ENCODE measurements at regions not wholly inside any gene's neighbourhood (a gene's known extent, or its start where the extent isn't known, plus 50 kb on each side); places are given as distances from the start of the nearest gene placed in this dataset.

DNA sequence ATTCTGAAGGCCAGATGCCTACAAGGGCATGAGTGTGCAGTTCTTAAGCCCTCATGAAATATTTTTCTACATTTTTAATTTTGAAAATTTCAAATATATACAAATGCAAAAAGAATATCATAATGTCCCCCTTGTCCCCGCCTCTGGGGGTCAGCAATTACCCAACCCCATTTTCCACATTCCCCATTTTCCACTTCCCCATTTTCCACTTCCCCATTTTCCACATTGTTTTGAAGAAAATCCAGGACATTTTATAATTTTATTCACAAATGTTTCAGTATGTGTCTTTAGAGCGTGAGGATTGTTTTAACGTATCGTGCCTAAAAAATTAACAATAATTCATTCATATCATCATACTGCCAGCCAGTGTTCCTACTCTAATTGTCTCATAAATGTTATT lies 403.6 kb upstream of the RAB6C start:
- Histone ChIP-seq H3K4me3 (ENCODE audit: insufficient read depth, low read depth, low read length) (no peak overlapping the region), H3K27me3 (ENCODE audit: control insufficient read depth, insufficient read depth, low read length, poor library complexity, severe bottlenecking) (no peaks in the 10 kb centered on the region), H3K9me3 (ENCODE audit: control insufficient read depth, low read length) (no peaks in the 10 kb centered on the region), H3K36me3 (ENCODE audit: control insufficient read depth, insufficient read depth, low read length) (no peaks in the 10 kb centered on the region), H3K27ac (ENCODE audit: insufficient read depth, low read depth, low read length, poor library complexity, severe bottlenecking) (no peak overlapping the region), H3K4me1 (ENCODE audit: control insufficient read depth, insufficient read depth, low read length) (no peaks in the 10 kb centered on the region)
- 94 to 97% methylated on average over 1 to 4 of the region's 4 CpGs for WGBS, 2 experiments

DNA sequence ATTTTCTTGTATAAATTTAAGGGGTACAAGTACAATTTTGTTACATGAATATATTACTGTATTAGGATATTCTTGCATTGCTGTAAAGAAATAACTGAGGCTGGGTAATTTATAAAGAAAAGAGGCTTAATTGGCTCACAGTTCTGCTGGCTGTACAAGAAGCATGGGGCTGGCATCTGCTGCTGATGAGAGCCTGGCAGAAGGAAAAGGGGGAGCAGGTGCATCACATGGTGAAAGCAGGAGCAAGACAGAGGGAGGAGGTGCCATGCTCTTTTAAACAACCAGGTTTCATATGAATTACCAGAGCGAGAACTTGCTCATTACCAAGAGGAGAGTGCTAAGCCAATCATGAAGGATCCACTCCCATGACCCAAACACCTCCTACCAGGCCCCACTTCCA lies 399.5 kb upstream of the RAB6C start:
- Histone ChIP-seq H3K27ac (ENCODE audit: insufficient read depth, low read depth, low read length, poor library complexity, severe bottlenecking) (no peak overlapping the region), H3K36me3 (ENCODE audit: control insufficient read depth, insufficient read depth, low read length) (no peaks in the 10 kb centered on the region), H3K4me1 (ENCODE audit: control insufficient read depth, insufficient read depth, low read length) (no peaks in the 10 kb centered on the region), H3K9me3 (ENCODE audit: control insufficient read depth, low read length) (no peaks in the 10 kb centered on the region), H3K4me3 (ENCODE audit: insufficient read depth, low read depth, low read length) (no peak overlapping the region), H3K27me3 (ENCODE audit: control insufficient read depth, insufficient read depth, low read length, poor library complexity, severe bottlenecking) (no peaks in the 10 kb centered on the region)
- WGBS, 2 experiments: 94% methylated on average over 1 of the region's 1 CpG

DNA sequence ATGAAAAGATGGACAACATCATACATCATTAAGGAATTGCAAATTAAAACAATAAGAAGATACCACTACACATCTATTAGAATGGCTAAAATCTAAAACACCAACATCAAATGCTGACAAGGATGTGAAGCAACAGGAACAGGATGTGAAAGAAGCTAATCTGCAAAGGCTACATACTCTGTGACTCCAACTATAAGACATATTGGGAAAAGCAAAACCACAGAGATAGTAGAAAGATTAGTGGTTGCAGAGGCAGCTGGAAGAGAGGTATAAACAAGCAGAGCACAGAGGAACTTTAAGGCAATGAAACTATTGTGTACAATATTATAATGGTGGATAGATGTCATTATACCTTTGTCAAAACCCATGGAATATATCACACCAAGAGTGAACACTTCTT lies 393.7 kb upstream of the RAB6C start:
- H3K9me3 ChIP-seq (ENCODE audit: control insufficient read depth, low read length): no peaks in the 10 kb centered on the region
- H3K4me1 ChIP-seq (ENCODE audit: control insufficient read depth, insufficient read depth, low read length): no peaks in the 10 kb centered on the region
- H3K27me3 ChIP-seq (ENCODE audit: control insufficient read depth, insufficient read depth, low read length, poor library complexity, severe bottlenecking): no peaks in the 10 kb centered on the region
- no peak overlapping the region for H3K27ac ChIP-seq (ENCODE audit: insufficient read depth, low read depth, low read length, poor library complexity, severe bottlenecking)
- no peak overlapping the region for H3K4me3 ChIP-seq (ENCODE audit: insufficient read depth, low read depth, low read length)
- H3K36me3 ChIP-seq (ENCODE audit: control insufficient read depth, insufficient read depth, low read length): no peaks in the 10 kb centered on the region

DNA sequence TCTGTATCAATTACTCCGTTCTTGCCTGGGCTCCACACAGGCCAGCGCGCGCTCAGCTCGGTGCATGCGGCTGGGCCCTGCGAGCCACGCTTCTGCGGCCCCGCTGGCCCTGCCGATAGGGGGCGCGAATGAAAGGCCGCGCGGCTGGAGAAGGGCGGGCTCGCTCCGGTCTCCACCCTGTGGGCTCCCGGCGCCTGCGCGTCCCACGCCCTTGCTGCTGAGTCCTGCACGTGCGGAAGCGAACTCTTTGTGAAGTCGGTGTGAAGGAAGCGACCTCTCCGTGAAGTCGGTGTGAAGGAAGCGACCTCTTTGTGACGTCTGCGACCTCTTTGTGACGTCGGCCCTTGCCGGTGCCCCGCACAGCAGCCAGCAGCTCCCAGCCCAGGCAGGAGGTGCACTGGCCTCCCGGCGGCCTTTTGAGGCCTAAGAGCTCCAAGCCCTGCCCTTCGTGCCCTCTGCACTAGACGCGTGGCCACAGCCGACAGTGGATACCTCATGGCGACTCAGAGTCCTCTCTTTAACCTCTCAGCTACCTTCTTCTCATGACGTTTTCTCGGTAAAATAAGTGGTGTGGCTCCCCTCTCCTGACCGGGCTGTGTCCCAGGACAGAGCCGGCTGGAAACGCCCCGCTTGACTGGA lies 391.9 kb upstream of the RAB6C start:
- H3K4me3 ChIP-seq (ENCODE audit: insufficient read depth, low read depth, low read length): no peak overlapping the region
- 89 to 92% methylated on average over 51 of the region's 51 CpGs for WGBS, 2 experiments
- no peaks in the 10 kb centered on the region for H3K9me3 ChIP-seq (ENCODE audit: control insufficient read depth, low read length)
- no peaks in the 10 kb centered on the region for H3K36me3 ChIP-seq (ENCODE audit: control insufficient read depth, insufficient read depth, low read length)
- H3K4me1 ChIP-seq (ENCODE audit: control insufficient read depth, insufficient read depth, low read length): no peaks in the 10 kb centered on the region
- H3K27ac ChIP-seq (ENCODE audit: insufficient read depth, low read depth, low read length, poor library complexity, severe bottlenecking): no peak overlapping the region
- no peaks in the 10 kb centered on the region for H3K27me3 ChIP-seq (ENCODE audit: control insufficient read depth, insufficient read depth, low read length, poor library complexity, severe bottlenecking)

DNA sequence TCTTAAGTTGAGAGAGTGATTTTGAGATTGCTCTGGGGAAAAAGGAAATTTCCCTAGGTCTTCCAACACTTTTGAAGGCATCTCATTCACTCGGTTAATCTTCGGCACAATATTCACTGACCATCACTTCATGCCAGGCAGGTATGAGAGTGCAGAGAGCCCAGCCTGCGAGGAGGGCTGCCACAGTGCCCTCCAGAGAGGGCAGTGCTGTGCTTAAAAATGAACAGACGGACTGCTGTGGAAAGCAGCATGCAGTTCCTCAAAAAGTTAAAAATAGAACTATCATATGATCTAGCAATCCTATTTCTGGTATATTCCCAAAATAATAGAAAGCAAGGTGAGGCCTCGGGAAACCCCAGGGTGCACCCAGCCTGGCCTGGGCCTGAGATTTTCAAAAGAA lies 374.9 kb upstream of the RAB6C start:
- 91 to 94% methylated on average over 5 of the region's 5 CpGs for WGBS, 2 experiments
- no peaks in the 10 kb centered on the region for H3K27me3 ChIP-seq (ENCODE audit: control insufficient read depth, insufficient read depth, low read length, poor library complexity, severe bottlenecking)
- no peaks in the 10 kb centered on the region for H3K4me1 ChIP-seq (ENCODE audit: control insufficient read depth, insufficient read depth, low read length)
- H3K4me3 ChIP-seq (ENCODE audit: insufficient read depth, low read depth, low read length): no peak overlapping the region
- no peak overlapping the region for H3K27ac ChIP-seq (ENCODE audit: insufficient read depth, low read depth, low read length, poor library complexity, severe bottlenecking)
- no peaks in the 10 kb centered on the region for H3K36me3 ChIP-seq (ENCODE audit: control insufficient read depth, insufficient read depth, low read length)
- H3K9me3 ChIP-seq (ENCODE audit: control insufficient read depth, low read length): no peaks in the 10 kb centered on the region

DNA sequence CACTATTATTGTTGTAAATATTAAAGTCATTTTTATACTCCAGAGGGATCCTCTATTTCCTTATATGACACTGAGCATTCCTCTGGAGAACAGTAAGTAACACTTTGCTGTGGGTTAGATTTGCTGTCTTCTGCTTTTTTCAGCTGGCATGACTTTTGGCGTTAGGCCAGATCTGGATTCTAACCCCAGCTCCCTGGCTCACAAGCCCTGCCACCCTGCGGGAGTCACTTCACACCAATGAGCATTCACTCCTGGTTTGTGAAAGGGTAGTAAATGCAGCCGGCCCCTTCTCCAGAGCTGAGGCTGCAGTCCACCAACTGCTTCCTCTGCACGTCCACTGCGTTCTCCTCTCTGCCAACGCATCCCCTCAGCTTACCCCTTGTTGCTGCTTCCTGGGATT lies 373.8 kb upstream of the RAB6C start:
- H3K4me3 ChIP-seq (ENCODE audit: insufficient read depth, low read depth, low read length): no peak overlapping the region
- H3K9me3 ChIP-seq (ENCODE audit: control insufficient read depth, low read length): no peaks in the 10 kb centered on the region
- H3K27ac ChIP-seq (ENCODE audit: insufficient read depth, low read depth, low read length, poor library complexity, severe bottlenecking): no peak overlapping the region
- WGBS, 2 experiments: 88 to 90% methylated on average over 6 of the region's 6 CpGs
- H3K4me1 ChIP-seq (ENCODE audit: control insufficient read depth, insufficient read depth, low read length): no peaks in the 10 kb centered on the region
- no peaks in the 10 kb centered on the region for H3K27me3 ChIP-seq (ENCODE audit: control insufficient read depth, insufficient read depth, low read length, poor library complexity, severe bottlenecking)
- no peaks in the 10 kb centered on the region for H3K36me3 ChIP-seq (ENCODE audit: control insufficient read depth, insufficient read depth, low read length)

DNA sequence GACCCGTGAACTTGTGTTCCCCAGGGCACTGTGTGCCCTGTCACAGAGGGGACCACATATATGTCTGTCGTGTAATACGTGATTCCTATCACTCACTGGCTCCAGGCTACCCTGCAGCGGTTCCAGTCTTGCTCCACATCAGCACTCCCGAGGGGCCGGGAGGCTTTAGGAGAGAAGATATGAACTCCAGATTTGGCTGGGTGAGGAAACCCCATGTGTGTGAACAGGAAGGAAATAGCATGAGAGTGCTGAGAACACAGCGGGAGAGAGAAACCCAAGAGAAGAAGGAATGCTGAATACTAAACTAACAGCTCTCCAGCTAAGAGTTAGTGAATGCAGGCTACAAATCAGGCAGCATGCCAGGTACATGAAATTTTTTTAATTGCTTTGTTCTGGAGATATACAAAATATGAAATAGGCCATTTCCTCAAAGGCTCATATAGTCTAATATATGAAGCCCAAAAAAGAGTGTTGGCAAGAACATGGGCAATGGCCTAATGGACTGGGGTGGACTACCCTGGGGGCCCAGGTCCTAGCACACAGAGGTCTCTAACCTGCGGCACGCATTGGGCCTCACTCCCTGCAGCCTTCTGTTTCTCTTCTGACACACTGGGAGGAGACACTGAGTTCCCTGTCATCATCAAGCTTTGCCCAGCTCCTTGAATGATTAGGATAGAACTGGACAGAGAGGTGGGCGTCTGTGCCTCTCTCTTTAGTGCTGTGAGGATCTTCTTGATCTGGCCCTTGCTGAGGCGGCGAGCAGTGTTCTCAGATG lies 372.8 kb upstream of the RAB6C start:
- Histone ChIP-seq H3K36me3 (ENCODE audit: control insufficient read depth, insufficient read depth, low read length) (no peaks in the 10 kb centered on the region), H3K4me1 (ENCODE audit: control insufficient read depth, insufficient read depth, low read length) (no peaks in the 10 kb centered on the region), H3K4me3 (ENCODE audit: insufficient read depth, low read depth, low read length) (no peak overlapping the region), H3K27me3 (ENCODE audit: control insufficient read depth, insufficient read depth, low read length, poor library complexity, severe bottlenecking) (no peaks in the 10 kb centered on the region), H3K27ac (ENCODE audit: insufficient read depth, low read depth, low read length, poor library complexity, severe bottlenecking) (no peak overlapping the region), H3K9me3 (ENCODE audit: control insufficient read depth, low read length) (no peaks in the 10 kb centered on the region)
- 79% methylated on average over 12 of the region's 12 CpGs for WGBS, 2 experiments

DNA sequence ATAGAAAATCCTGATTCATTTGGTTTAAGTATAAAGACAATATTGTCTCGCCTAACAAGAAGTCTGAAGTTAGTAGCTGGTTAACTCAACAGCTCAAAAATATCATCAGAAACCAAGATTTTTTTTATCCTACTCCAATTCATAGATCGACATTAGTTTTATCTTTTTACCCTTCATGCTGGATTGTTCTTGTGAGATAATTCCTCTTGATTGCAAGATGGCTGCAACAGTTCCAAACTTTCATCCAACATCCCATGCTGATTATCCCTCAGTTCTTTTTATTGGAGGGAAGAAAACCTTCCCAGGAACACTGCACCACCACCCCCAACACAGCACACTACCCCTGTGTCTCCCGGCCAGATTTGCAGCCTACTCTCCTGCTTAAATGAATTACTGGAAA lies 370.2 kb upstream of the RAB6C start:
- Histone ChIP-seq H3K4me3 (ENCODE audit: insufficient read depth, low read depth, low read length) (no peak overlapping the region), H3K27me3 (ENCODE audit: control insufficient read depth, insufficient read depth, low read length, poor library complexity, severe bottlenecking) (no peaks in the 10 kb centered on the region)
- 83 to 94% methylated on average over 3 of the region's 3 CpGs for WGBS, 2 experiments

DNA sequence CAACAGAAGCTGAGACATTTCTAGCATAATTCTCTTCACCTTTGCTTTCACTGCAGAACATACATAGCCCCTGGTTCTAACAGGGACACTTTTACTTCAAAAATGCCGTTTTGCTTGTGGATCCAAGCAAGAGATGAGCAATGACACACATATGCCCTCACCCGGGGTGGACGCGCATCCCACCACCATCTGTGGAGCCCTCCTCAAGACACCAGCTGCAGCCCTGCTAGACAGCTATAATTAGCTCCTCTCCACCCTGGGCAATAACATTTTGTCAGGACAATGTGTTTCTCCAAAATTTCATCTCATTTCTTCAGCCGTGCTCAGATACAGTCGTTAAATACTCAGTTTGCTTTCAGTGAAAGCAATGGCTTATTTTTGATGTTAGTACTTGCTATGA lies 368.7 kb upstream of the RAB6C start:
- 96 to 97% methylated on average over 5 to 6 of the region's 6 CpGs for WGBS, 2 experiments
- Histone ChIP-seq H3K4me3 (ENCODE audit: insufficient read depth, low read depth, low read length) (no peak overlapping the region), H3K4me1 (ENCODE audit: control insufficient read depth, insufficient read depth, low read length) (no peaks in the 10 kb centered on the region), H3K9me3 (ENCODE audit: control insufficient read depth, low read length) (no peaks in the 10 kb centered on the region), H3K36me3 (ENCODE audit: control insufficient read depth, insufficient read depth, low read length) (no peaks in the 10 kb centered on the region), H3K27ac (ENCODE audit: insufficient read depth, low read depth, low read length, poor library complexity, severe bottlenecking) (no peak overlapping the region), H3K27me3 (ENCODE audit: control insufficient read depth, insufficient read depth, low read length, poor library complexity, severe bottlenecking) (no peaks in the 10 kb centered on the region)

More for the DNA sequence above, 370.2 kb upstream of the RAB6C start:
- H3K4me1 ChIP-seq (ENCODE audit: control insufficient read depth, insufficient read depth, low read length): no peaks in the 10 kb centered on the region
- H3K27ac ChIP-seq (ENCODE audit: insufficient read depth, low read depth, low read length, poor library complexity, severe bottlenecking): no peak overlapping the region
- no peaks in the 10 kb centered on the region for H3K36me3 ChIP-seq (ENCODE audit: control insufficient read depth, insufficient read depth, low read length)
- H3K9me3 ChIP-seq (ENCODE audit: control insufficient read depth, low read length): no peaks in the 10 kb centered on the region

DNA sequence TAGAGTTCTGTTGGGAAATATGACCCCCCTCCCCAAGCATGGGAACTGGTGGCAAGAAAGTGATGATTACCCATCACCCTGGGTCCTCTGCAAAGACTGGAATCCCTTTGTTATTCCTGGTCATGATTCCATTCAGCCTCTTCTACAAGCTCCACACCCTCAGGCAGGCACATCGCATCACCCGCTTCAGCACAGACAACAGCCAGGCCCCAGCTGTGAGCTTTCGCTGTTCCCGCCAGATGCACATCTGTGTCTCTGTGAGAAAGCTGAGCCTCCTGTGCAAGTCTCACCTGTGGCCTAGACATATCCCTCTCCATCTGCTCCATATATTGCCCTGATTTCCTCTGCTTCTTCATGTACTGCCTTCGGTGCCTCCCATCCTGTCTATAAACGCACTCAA lies 368.0 kb upstream of the RAB6C start:
- no peak overlapping the region for H3K4me3 ChIP-seq (ENCODE audit: insufficient read depth, low read depth, low read length)
- no peak overlapping the region for H3K27ac ChIP-seq (ENCODE audit: insufficient read depth, low read depth, low read length, poor library complexity, severe bottlenecking)
- 70 to 82% methylated on average over 6 of the region's 6 CpGs for WGBS, 2 experiments
- no peaks in the 10 kb centered on the region for H3K27me3 ChIP-seq (ENCODE audit: control insufficient read depth, insufficient read depth, low read length, poor library complexity, severe bottlenecking)
- no peaks in the 10 kb centered on the region for H3K9me3 ChIP-seq (ENCODE audit: control insufficient read depth, low read length)
- H3K4me1 ChIP-seq (ENCODE audit: control insufficient read depth, insufficient read depth, low read length): no peaks in the 10 kb centered on the region
- H3K36me3 ChIP-seq (ENCODE audit: control insufficient read depth, insufficient read depth, low read length): no peaks in the 10 kb centered on the region
